ENCODE measurements at regions not wholly inside any gene's neighbourhood (a gene's known extent, or its start where the extent isn't known, plus 50 kb on each side); places are given as distances from the start of the nearest gene placed in this dataset.

- TF ChIP-seq YY1 (IDR thresholded peaks at IDR 0.05; ENCODE audit: insufficient read depth, insufficient replicate concordance, low read depth, low read length) (no peak), ZNF354B (CRISPR knock-in tag; IDR thresholded peaks at IDR 0.05) (no peak), ZNF138 (CRISPR knock-in tag; IDR thresholded peaks at IDR 0.05; ENCODE audit: low read depth) (no peak), CTCF (CRISPR knock-in tag; IDR thresholded peaks at IDR 0.05) (no peak), ZBTB20 (CRISPR knock-in tag; IDR thresholded peaks at IDR 0.05; ENCODE audit: borderline replicate concordance, low read depth) (no peak), BCL3 (CRISPR knock-in tag; IDR thresholded peaks at IDR 0.05) (no peak), ZNF281 (CRISPR knock-in tag; IDR thresholded peaks at IDR 0.05; ENCODE audit: borderline replicate concordance) (no peak), ZBTB7A (CRISPR knock-in tag; IDR thresholded peaks at IDR 0.05) (no peak), KDM1A (CRISPR knock-in tag; IDR thresholded peaks at IDR 0.05) (no peak), GABPA (IDR thresholded peaks at IDR 0.05; ENCODE audit: low read depth, low read length) (no peak), GABPA (CRISPR knock-in tag; IDR thresholded peaks at IDR 0.05; ENCODE audit: low read depth) (no peak), RAD51 (IDR thresholded peaks at IDR 0.05; ENCODE audit: borderline replicate concordance) (no peak), ZNF558 (CRISPR knock-in tag; IDR thresholded peaks at IDR 0.05; ENCODE audit: borderline replicate concordance) (no peak), POLR2A (IDR thresholded peaks at IDR 0.05; ENCODE audit: insufficient read depth in 1 of 2, low read depth in 2 of 2, low read length in 2 of 2) (no peak), POLR2AphosphoS5 (IDR thresholded peaks at IDR 0.05; ENCODE audit: low read depth, low read length) (no peak)
Measured at GRCh38 chr2:57877811-57878170, 168.8 kb upstream of the VRK2 start.
